AG09309 (cell line): ENCODE measurements at regions not wholly inside any gene's neighbourhood (a gene's known extent, or its start where the extent isn't known, plus 50 kb on each side); places are given as distances from the start of the nearest gene placed in this dataset.

Experiments used
- DNase-seq: peaks from one replicate; pipeline ENCODE4 v3.0.0-alpha.2; 2010; ENCODE audit warnings: low read depth
- H3K4me3 ChIP-seq: 2 replicates; pipeline ENCODE4 v1.5.1; 2011; ENCODE audit warnings: mild to moderate bottlenecking, low read depth, low read length, moderate library complexity; ENCODE audit not compliant: control insufficient read depth
- CTCF ChIP-seq: IDR thresholded peaks from 2 replicates; pipeline ENCODE4 v1.5.1; 2011; ENCODE audit warnings: mild to moderate bottlenecking, low read depth, low read length, inconsistent platforms; ENCODE audit not compliant: insufficient read depth, control insufficient read depth; ENCODE audit errors: missing control alignments

GRCh38 chr12:89138048-89138852, 214.1 kb downstream of the DUSP6 start:
- H3K4me3 ChIP-seq, result no peak overlapping the region
- no peak for TF ChIP-seq CTCF
- DNase-seq, result no peak

GRCh38 chr12:89135976-89136634, 216.2 kb downstream of the DUSP6 start:
- H3K4me3 ChIP-seq, result no peak overlapping the region
- no peak for TF ChIP-seq CTCF
- no peak for DNase-seq

DNA sequence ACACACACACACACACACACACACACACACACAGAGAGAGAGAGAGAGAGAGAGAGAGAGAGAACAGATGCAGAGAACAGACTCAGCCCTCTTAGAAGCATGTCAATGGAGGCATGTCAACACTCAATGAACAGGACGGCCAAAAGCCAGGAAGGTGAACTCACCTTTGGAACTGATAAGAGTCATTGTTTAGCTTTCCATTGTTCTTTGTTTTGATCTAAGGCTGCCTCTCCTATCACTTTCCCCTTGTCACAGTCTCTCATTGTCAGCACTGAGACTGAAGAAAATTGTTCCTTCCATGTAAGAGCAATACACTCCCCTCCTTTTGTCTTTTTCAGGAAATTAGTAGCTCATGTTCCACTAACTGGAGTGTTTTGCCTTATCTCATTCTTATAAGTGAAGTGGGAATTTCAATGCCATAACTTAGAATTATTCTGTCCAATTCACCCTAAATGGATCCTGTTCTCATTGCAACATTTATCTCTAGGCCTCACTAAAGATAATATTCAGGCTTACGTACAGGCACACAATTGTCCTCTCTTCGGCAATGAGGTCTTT, 218.0 kb downstream of the DUSP6 start:
- DNase-seq, result no peak
- no peak overlapping the region for H3K4me3 ChIP-seq
- no peak for TF ChIP-seq CTCF

DNA sequence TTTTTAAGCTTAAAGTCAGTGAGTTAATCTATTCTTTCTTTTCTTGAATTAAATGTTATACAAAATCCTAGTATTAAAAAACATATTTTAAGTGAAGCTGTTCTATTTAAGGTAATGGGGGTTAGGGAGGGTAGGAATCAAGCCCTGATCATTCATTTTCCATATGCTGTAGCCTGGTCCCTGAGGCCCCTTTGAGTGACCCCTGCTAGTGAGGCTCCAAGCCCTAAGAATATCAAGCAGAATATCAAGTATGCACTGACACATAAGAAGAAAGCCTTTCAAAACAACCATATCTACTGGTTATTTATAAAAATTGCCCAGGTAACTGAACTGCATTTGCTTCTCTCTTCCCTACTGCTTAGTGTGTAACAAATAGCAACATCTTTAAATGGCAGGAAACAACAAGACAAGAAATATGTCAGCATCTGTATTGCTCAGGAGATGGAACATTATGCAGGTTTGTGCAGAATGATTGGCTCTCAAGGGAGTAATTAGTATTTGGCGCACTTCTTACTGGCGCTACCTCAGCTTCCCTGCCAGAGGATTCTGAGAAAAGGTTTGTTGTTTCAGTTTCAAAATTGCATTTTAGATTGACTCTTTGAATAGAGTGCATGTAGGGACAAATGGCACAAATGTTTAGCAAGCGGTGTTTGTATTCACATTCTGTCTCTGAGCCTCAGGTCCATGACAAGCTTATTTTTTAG, 223.0 kb downstream of the DUSP6 start:
- H3K4me3 ChIP-seq, result no peak overlapping the region
- no peak for DNase-seq
- no peak for TF ChIP-seq CTCF

- no peak for DNase-seq
- no peak for TF ChIP-seq CTCF
- no peak overlapping the region for H3K4me3 ChIP-seq
These were observed 225.6 kb downstream of the DUSP6 start for GRCh38 chr12:89126712-89127111.

- no peak overlapping the region for H3K4me3 ChIP-seq
- TF ChIP-seq CTCF, result no peak
- DNase-seq, result no peak
These were observed 229.4 kb downstream of the DUSP6 start for GRCh38 chr12:89122852-89123251.
